Thyroid gland (tissue), 4 donors: ENCODE measurements at regions not wholly inside any gene's neighbourhood (a gene's known extent, or its start where the extent isn't known, plus 50 kb on each side); places are given as distances from the start of the nearest gene placed in this dataset.

Source experiments
- DNase-seq, 2 donors: peaks; one replicate each; pipeline ENCODE4 v3.0.0-alpha.2; 2019
- H3K27ac ChIP-seq, 3 donors: fragments of 200-600 bp; sonication (generic); 1 replicate in 2 of 3; 2 replicates in 1 of 3; pipeline ENCODE4 v1.5.1; 2016 to 2019; ENCODE audit warnings: mild to moderate bottlenecking in 1 of 3, moderate library complexity in 1 of 3
- H3K27me3 ChIP-seq: fragments of 200-600 bp; sonication (generic); one replicate; pipeline ENCODE4 v1.5.1; 2019
- H3K36me3 ChIP-seq, 2 donors: fragments of 200-600 bp; sonication (generic); one replicate each; pipeline ENCODE4 v1.5.1; 2016 to 2019
- H3K4me1 ChIP-seq, 2 donors: fragments of 200-600 bp; sonication (generic); one replicate each; pipeline ENCODE4 v1.5.1; 2017 to 2019
- H3K4me3 ChIP-seq, 3 donors: fragments of 200-600 bp; sonication (generic); replicated peaks in 1 of 3; 1 replicate in 2 of 3; 2 replicates in 1 of 3; pipeline ENCODE4 v1.5.1; 2016; ENCODE audit warnings: mild to moderate bottlenecking in 1 of 3
- H3K9me3 ChIP-seq: fragments of 200-600 bp; sonication (generic); one replicate; pipeline ENCODE4 v1.5.1; 2017
- CTCF ChIP-seq, 6 experiments: fragments of 200-600 bp in 3 of 6; fragments of 450-650 bp in 3 of 6; sonication (generic) in 3 of 6; IDR thresholded peaks; one replicate each; pipeline ENCODE4 v1.5.1; 2016 to 2019; ENCODE audit warnings: antibody characterized with exemption in 6 of 6, mild to moderate bottlenecking in 2 of 6, inconsistent platforms in 1 of 6, moderate library complexity in 1 of 6
- POLR2A ChIP-seq, 2 donors: fragments of 450-650 bp; IDR thresholded peaks; one replicate each; pipeline ENCODE4 v1.6.1; 2017; ENCODE audit warnings: antibody characterized with exemption in 2 of 2, mild to moderate bottlenecking in 2 of 2, moderate library complexity in 1 of 2
- WGBS, 2 donors: methylation state at CpG; one replicate each; pipeline ENCODE4 v1.1.5; 2017; 5-methylcytosine and 5-hydroxymethylcytosine counted together
- intact Hi-C: fragments of 100-400 bp; cut with DNase I; formaldehyde crosslinking; loops from one replicate; pipeline ENCODE4 v1.15.1; 2023

- no peak overlapping the region for H3K4me3 ChIP-seq
- H3K4me1 ChIP-seq = no peaks in the 10 kb centered on the region
- no peak for TF ChIP-seq CTCF (IDR thresholded peaks at IDR 0.05)
- no peaks in the 10 kb centered on the region for H3K36me3 ChIP-seq
- no peaks in the 10 kb centered on the region for H3K27me3 ChIP-seq
- WGBS, 2 donors = 68 to 69% methylated on average over 1 of the region's 1 CpG
- no peak overlapping the region for H3K27ac ChIP-seq
- H3K9me3 ChIP-seq = no peaks in the 10 kb centered on the region
- intact Hi-C loops = no loop called here
- no peak for DNase-seq
Measured at GRCh38 chr10:88196291-88196690, 332.9 kb downstream of the PTEN start.

- no peaks in the 10 kb centered on the region for H3K36me3 ChIP-seq
- H3K9me3 ChIP-seq = no peaks in the 10 kb centered on the region
- DNase-seq = no peak
- no peak for TF ChIP-seq POLR2A (IDR thresholded peaks at IDR 0.05)
- TF ChIP-seq CTCF (IDR thresholded peaks at IDR 0.05) = no peak
- H3K27me3 ChIP-seq = no peaks in the 10 kb centered on the region
- WGBS, 2 donors = 97 to 98% methylated on average over 3 of the region's 3 CpGs
- H3K27ac ChIP-seq = no peak overlapping the region
- H3K4me1 ChIP-seq = no peaks in the 10 kb centered on the region
- H3K4me3 ChIP-seq = no peak overlapping the region
- intact Hi-C loops = no loop called here
Measured at GRCh38 chr10:88198023-88198422, 334.6 kb downstream of the PTEN start.

GRCh38 chr10:88200312-88201032 is 337.0 kb downstream of the PTEN start:
- 66 to 70% methylated on average over 3 of the region's 3 CpGs for WGBS, 2 donors
- no peak overlapping the region for H3K27ac ChIP-seq
- intact Hi-C loops = no loop called here
- H3K36me3 ChIP-seq = no peaks in the 10 kb centered on the region
- no peaks in the 10 kb centered on the region for H3K9me3 ChIP-seq
- TF ChIP-seq POLR2A (IDR thresholded peaks at IDR 0.05) (no peak), CTCF (IDR thresholded peaks at IDR 0.05) (no peak)
- no peaks in the 10 kb centered on the region for H3K27me3 ChIP-seq
- peaks cover 11 to 12% of the 10 kb centered on the region in 2 donors for H3K4me1 ChIP-seq
- H3K4me3 ChIP-seq = no peak overlapping the region
- no peak for DNase-seq

GRCh38 chr10:88205842-88206446 is 342.5 kb downstream of the PTEN start:
- intact Hi-C loops = no loop called here
- WGBS, 2 donors = 28 to 32% methylated on average over 2 of the region's 2 CpGs
- Histone ChIP-seq H3K36me3 (no peaks in the 10 kb centered on the region), H3K27me3 (no peaks in the 10 kb centered on the region), H3K4me3 (no peak overlapping the region), H3K27ac (peak overlapping the region in 2 of 3 donors; percentile 0 to 38), H3K9me3 (no peaks in the 10 kb centered on the region), H3K4me1 (peaks cover 20 to 23% of the 10 kb centered on the region in 2 donors)
- peak; percentile 26 to 34 for DNase-seq
- TF ChIP-seq POLR2A (IDR thresholded peaks at IDR 0.05) (no peak), CTCF (IDR thresholded peaks at IDR 0.05) (no peak)

- intact Hi-C loops = no loop called here
- TF ChIP-seq POLR2A (IDR thresholded peaks at IDR 0.05) = no peak
- H3K9me3 ChIP-seq = no peaks in the 10 kb centered on the region
- no peaks in the 10 kb centered on the region for H3K27me3 ChIP-seq
- H3K4me1 ChIP-seq = peaks cover 20 to 23% of the 10 kb centered on the region in 2 donors
- no peak for DNase-seq
- H3K27ac ChIP-seq = no peak overlapping the region
- no peak overlapping the region for H3K4me3 ChIP-seq
- WGBS, 2 donors = 63 to 68% methylated on average over 3 of the region's 3 CpGs
- H3K36me3 ChIP-seq = no peaks in the 10 kb centered on the region
Measured at GRCh38 chr10:88207121-88207546, 343.7 kb downstream of the PTEN start.
